Activated CD4-positive, alpha-beta T cell treated with anti-CD3 and anti-CD28 coated beads, Interleukin-2, amount 10 ng/mL, durations not matched to agents 24 days and 14 days (primary cell): ENCODE measurements at regions not wholly inside any gene's neighbourhood (a gene's known extent, or its start where the extent isn't known, plus 50 kb on each side); places are given as distances from the start of the nearest gene placed in this dataset.

Experiments
- DNase-seq: peaks from one replicate; pipeline ENCODE4 v3.0.0; 2022
- H3K27ac Mint-ChIP-seq: one replicate; pipeline ENCODE4 v1.8.0; 2022; ENCODE audit warnings: mild to moderate bottlenecking, mixed read lengths
- H3K27me3 Mint-ChIP-seq: one replicate; pipeline ENCODE4 v1.8.0; 2022; ENCODE audit warnings: mixed read lengths
- H3K36me3 Mint-ChIP-seq: one replicate; pipeline ENCODE4 v1.8.0; 2022; ENCODE audit warnings: low read depth, mild to moderate bottlenecking, mixed read lengths
- H3K4me1 Mint-ChIP-seq: one replicate; pipeline ENCODE4 v1.8.0; 2021; ENCODE audit warnings: mixed read lengths
- H3K4me3 Mint-ChIP-seq: one replicate; pipeline ENCODE4 v1.8.0; 2022; ENCODE audit warnings: mild to moderate bottlenecking, moderate library complexity, mixed read lengths
- H3K9me3 Mint-ChIP-seq: one replicate; pipeline ENCODE4 v1.8.0; 2021; ENCODE audit warnings: mixed read lengths
- intact Hi-C: fragments of 100-400 bp; cut with micrococcal nuclease; formaldehyde crosslinking; loops from one replicate; pipeline ENCODE4 v1.15.1; 2023

GRCh38 chr10:88081457-88082054, 218.1 kb downstream of the PTEN start:
- Mint-ChIP-seq H3K36me3 (no peaks in the 10 kb centered on the region), H3K27me3 (peaks cover 44% of the 10 kb centered on the region), H3K27ac (no peak overlapping the region), H3K4me1 (no peaks in the 10 kb centered on the region), H3K4me3 (no peak overlapping the region), H3K9me3 (peaks cover 10% of the 10 kb centered on the region)
- no peak for DNase-seq
- intact Hi-C loops: no loop called here

- DNase-seq: no peak
- no peaks in the 10 kb centered on the region for H3K36me3 Mint-ChIP-seq
- H3K9me3 Mint-ChIP-seq: peaks cover 7% of the 10 kb centered on the region
- no peaks in the 10 kb centered on the region for H3K4me1 Mint-ChIP-seq
- no peak overlapping the region for H3K27ac Mint-ChIP-seq
- no peak overlapping the region for H3K4me3 Mint-ChIP-seq
- H3K27me3 Mint-ChIP-seq: peaks cover 51% of the 10 kb centered on the region
- intact Hi-C loops: no loop called here
Observed at GRCh38 chr10:88082391-88082790, 219.0 kb downstream of the PTEN start.

GRCh38 chr10:88082806-88083596, 219.6 kb downstream of the PTEN start:
- H3K27ac Mint-ChIP-seq: no peak overlapping the region
- intact Hi-C loops: no loop called here

GRCh38 chr10:88083597-88083989, 220.2 kb downstream of the PTEN start:
- no peak for DNase-seq
- intact Hi-C loops: no loop called here
- no peak overlapping the region for H3K4me3 Mint-ChIP-seq
- peaks cover 50% of the 10 kb centered on the region for H3K27me3 Mint-ChIP-seq
- no peaks in the 10 kb centered on the region for H3K9me3 Mint-ChIP-seq
- H3K27ac Mint-ChIP-seq: no peak overlapping the region
- no peaks in the 10 kb centered on the region for H3K4me1 Mint-ChIP-seq
- H3K36me3 Mint-ChIP-seq: no peaks in the 10 kb centered on the region

More at GRCh38 chr10:88082806-88083596, 219.6 kb downstream of the PTEN start:
- DNase-seq: no peak
- Mint-ChIP-seq H3K9me3 (peaks cover 1% of the 10 kb centered on the region), H3K4me1 (no peaks in the 10 kb centered on the region), H3K4me3 (no peak overlapping the region), H3K27me3 (peaks cover 49% of the 10 kb centered on the region), H3K36me3 (no peaks in the 10 kb centered on the region)

GRCh38 chr10:88086187-88086960, 222.9 kb downstream of the PTEN start:
- H3K27ac Mint-ChIP-seq: no peak overlapping the region
- peaks cover 4% of the 10 kb centered on the region for H3K9me3 Mint-ChIP-seq
- peaks cover 51% of the 10 kb centered on the region for H3K27me3 Mint-ChIP-seq
- H3K4me3 Mint-ChIP-seq: no peak overlapping the region
- no peaks in the 10 kb centered on the region for H3K36me3 Mint-ChIP-seq
- no peak for DNase-seq
- intact Hi-C loops: no loop called here
- peaks cover 15% of the 10 kb centered on the region for H3K4me1 Mint-ChIP-seq

- Mint-ChIP-seq H3K27me3 (peaks cover 47% of the 10 kb centered on the region), H3K4me1 (peaks cover 30% of the 10 kb centered on the region)
- intact Hi-C loops: no loop called here
Observed at GRCh38 chr10:88088441-88089340, 225.3 kb downstream of the PTEN start.

GRCh38 chr10:88089498-88089897, 226.1 kb downstream of the PTEN start:
- H3K4me3 Mint-ChIP-seq: no peak overlapping the region
- no peaks in the 10 kb centered on the region for H3K36me3 Mint-ChIP-seq
- H3K27me3 Mint-ChIP-seq: peaks cover 49% of the 10 kb centered on the region

More at GRCh38 chr10:88088441-88089340, 225.3 kb downstream of the PTEN start:
- Mint-ChIP-seq H3K4me3 (no peak overlapping the region), H3K36me3 (no peaks in the 10 kb centered on the region), H3K27ac (no peak overlapping the region), H3K9me3 (peaks cover 4% of the 10 kb centered on the region)
- no peak for DNase-seq

GRCh38 chr10:88090568-88091214, 227.3 kb downstream of the PTEN start:
- Mint-ChIP-seq H3K4me3 (no peak overlapping the region), H3K27ac (peak overlapping the region; percentile 9), H3K9me3 (peaks cover 12% of the 10 kb centered on the region), H3K27me3 (peaks cover 48% of the 10 kb centered on the region), H3K4me1 (peaks cover 30% of the 10 kb centered on the region), H3K36me3 (peaks cover 2% of the 10 kb centered on the region)
- no peak for DNase-seq
- intact Hi-C loops: loop anchor here (1.0 kb wide), 7 partner anchors 25 to 228 kb away; no protein-coding TSS in a partner anchor

More at GRCh38 chr10:88089498-88089897, 226.1 kb downstream of the PTEN start:
- Mint-ChIP-seq H3K4me1 (peaks cover 30% of the 10 kb centered on the region), H3K27ac (no peak overlapping the region), H3K9me3 (peaks cover 8% of the 10 kb centered on the region)
- intact Hi-C loops: no loop called here
- DNase-seq: no peak

GRCh38 chr10:88091490-88092061, 228.2 kb downstream of the PTEN start:
- no peak overlapping the region for H3K4me3 Mint-ChIP-seq
- intact Hi-C loops: loop anchor here (1.0 kb wide), 7 partner anchors 26 to 229 kb away; no protein-coding TSS in a partner anchor
- peaks cover 12% of the 10 kb centered on the region for H3K9me3 Mint-ChIP-seq
- H3K4me1 Mint-ChIP-seq: peaks cover 30% of the 10 kb centered on the region
- H3K27ac Mint-ChIP-seq: peak overlapping the region; percentile 56
- peaks cover 46% of the 10 kb centered on the region for H3K27me3 Mint-ChIP-seq
- H3K36me3 Mint-ChIP-seq: peaks cover 2% of the 10 kb centered on the region
- DNase-seq: peak; percentile 92

GRCh38 chr10:88092265-88092664, 228.8 kb downstream of the PTEN start:
- intact Hi-C loops: no loop called here
- no peak overlapping the region for H3K4me3 Mint-ChIP-seq
- peaks cover 45% of the 10 kb centered on the region for H3K27me3 Mint-ChIP-seq
- peaks cover 2% of the 10 kb centered on the region for H3K36me3 Mint-ChIP-seq
- H3K4me1 Mint-ChIP-seq: peaks cover 30% of the 10 kb centered on the region
- peaks cover 12% of the 10 kb centered on the region for H3K9me3 Mint-ChIP-seq
- no peak overlapping the region for H3K27ac Mint-ChIP-seq
- no peak for DNase-seq

GRCh38 chr10:88092973-88093372, 229.5 kb downstream of the PTEN start:
- H3K27ac Mint-ChIP-seq: no peak overlapping the region
- H3K36me3 Mint-ChIP-seq: peaks cover 2% of the 10 kb centered on the region
- no peak for DNase-seq
- H3K4me1 Mint-ChIP-seq: peaks cover 30% of the 10 kb centered on the region
- H3K4me3 Mint-ChIP-seq: no peak overlapping the region
- peaks cover 46% of the 10 kb centered on the region for H3K27me3 Mint-ChIP-seq
- intact Hi-C loops: no loop called here
- H3K9me3 Mint-ChIP-seq: peaks cover 12% of the 10 kb centered on the region

- H3K27me3 Mint-ChIP-seq: peaks cover 41% of the 10 kb centered on the region
- H3K9me3 Mint-ChIP-seq: peaks cover 12% of the 10 kb centered on the region
- intact Hi-C loops: no loop called here
- DNase-seq: no peak
- H3K27ac Mint-ChIP-seq: no peak overlapping the region
- H3K36me3 Mint-ChIP-seq: peaks cover 2% of the 10 kb centered on the region
- H3K4me1 Mint-ChIP-seq: peaks cover 30% of the 10 kb centered on the region
- no peak overlapping the region for H3K4me3 Mint-ChIP-seq
Observed at GRCh38 chr10:88094795-88095194, 231.4 kb downstream of the PTEN start.
